ENCODE measurements at regions not wholly inside any gene's neighbourhood (a gene's known extent, or its start where the extent isn't known, plus 50 kb on each side); places are given as distances from the start of the nearest gene placed in this dataset.

DNA sequence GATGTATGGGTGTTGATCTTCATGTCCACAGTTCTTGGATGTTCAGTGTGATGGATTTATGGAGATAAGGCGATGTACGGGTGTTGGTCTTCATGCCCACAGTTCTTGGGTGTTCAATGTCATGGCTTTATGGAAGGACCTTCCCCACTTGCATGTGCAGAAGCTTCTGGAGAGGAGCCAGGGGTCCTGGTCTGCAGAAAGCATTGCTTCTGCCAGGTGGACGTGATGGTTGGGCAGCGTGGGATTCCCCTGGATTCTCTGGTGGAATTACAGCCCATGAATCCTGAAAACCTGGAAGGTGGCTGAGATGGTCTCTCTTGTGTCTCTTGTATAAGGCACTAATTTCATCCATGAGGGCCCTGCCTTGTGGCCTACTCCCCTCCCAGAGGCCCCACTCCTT, 183.7 kb upstream of the TCERG1L start:
- intact Hi-C loops (cut with micrococcal nuclease): no loop called here
- no peak overlapping the region for H3K4me3 Mint-ChIP-seq
- no peaks in the 10 kb centered on the region for H3K4me1 Mint-ChIP-seq
- H3K9me3 Mint-ChIP-seq: no peaks in the 10 kb centered on the region
- no peaks in the 10 kb centered on the region for H3K36me3 Mint-ChIP-seq (ENCODE audit: low read depth)
- H3K27ac Mint-ChIP-seq: no peak overlapping the region
- no peak for DNase-seq
- H3K27me3 Mint-ChIP-seq: no peaks in the 10 kb centered on the region

DNA sequence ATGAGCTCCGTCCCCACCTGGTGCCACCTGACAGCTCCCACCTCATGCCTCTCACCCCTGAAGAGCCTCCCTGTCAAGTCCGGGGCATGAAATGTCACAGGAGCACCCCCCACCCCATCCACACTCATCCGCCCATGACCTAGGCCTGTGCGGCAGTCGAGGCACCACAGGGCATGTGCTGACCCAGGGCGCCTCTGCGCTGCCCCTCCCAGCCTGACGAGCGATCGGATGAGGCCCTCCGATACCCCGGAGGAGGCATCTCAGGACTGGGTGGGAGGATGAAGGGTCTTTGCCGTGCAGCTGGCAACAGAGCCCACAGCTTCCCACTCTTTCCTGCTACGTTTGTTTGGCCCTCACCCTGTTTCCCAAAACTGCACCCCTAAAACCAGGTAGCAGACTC, 184.4 kb upstream of the TCERG1L start:
- intact Hi-C loops (cut with micrococcal nuclease): no loop called here
- no peaks in the 10 kb centered on the region for H3K9me3 Mint-ChIP-seq
- no peaks in the 10 kb centered on the region for H3K4me1 Mint-ChIP-seq
- no peaks in the 10 kb centered on the region for H3K36me3 Mint-ChIP-seq (ENCODE audit: low read depth)
- no peak for DNase-seq
- H3K27ac Mint-ChIP-seq: no peak overlapping the region
- H3K27me3 Mint-ChIP-seq: no peaks in the 10 kb centered on the region
- no peak overlapping the region for H3K4me3 Mint-ChIP-seq

DNA sequence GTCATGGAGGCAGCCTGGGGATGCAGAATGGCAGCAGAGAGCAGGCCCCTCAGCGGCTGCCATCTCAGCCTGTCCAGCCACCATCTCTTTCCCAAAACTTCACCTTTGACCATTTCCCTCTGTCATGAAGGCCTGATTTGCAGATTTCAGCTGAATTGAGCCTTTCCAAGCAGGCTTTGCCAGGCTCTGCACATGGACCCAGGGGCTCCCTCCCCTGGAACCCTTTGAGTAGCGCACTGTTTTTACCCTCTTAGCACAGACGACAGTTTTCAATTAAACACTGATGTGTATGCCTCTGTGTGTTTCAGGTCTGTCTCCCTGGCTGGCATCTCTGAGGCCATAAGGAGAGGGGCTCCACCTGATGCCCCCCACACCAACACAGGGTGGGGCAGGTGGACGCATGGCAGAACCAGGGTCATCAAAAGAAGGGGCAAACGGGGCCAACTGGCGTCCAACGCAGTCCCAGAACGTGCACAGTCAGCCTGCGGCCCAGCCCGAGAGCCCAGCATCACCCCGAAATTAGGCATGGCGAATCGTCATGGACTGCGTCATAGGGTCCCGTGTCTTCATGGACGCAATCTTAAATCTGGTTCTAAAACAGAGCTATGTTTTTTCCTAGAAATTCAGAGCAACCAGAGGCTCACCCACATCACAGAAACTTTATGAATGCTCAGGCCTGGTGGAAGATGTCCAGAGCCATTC, 185.0 kb upstream of the TCERG1L start:
- Mint-ChIP-seq H3K27ac (no peak overlapping the region), H3K36me3 (ENCODE audit: low read depth) (no peaks in the 10 kb centered on the region), H3K27me3 (no peaks in the 10 kb centered on the region), H3K9me3 (no peaks in the 10 kb centered on the region), H3K4me1 (no peaks in the 10 kb centered on the region), H3K4me3 (no peak overlapping the region)
- DNase-seq: no peak
- intact Hi-C loops (cut with micrococcal nuclease): no loop called here

DNA sequence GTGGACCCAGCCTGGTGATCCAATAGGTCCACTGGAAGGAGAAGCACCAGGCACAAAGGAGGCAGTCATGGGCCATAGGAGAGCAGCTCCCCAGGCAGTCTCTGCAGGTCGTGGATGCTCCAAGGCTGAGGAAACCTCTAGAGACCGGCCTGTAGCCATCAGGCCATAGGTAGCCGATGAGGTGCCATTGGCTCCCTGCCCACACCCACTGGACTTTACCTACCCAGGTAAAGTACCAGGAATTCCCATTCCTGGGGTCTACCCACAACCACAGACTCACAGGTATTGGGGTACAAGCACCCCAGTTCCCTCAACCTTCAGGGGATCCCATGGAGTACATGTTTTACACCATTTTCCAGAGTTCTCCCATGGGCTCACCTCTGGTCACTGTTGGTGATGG, 188.0 kb upstream of the TCERG1L start:
- Mint-ChIP-seq H3K27me3 (no peaks in the 10 kb centered on the region), H3K9me3 (peaks cover 8% of the 10 kb centered on the region), H3K36me3 (ENCODE audit: low read depth) (no peaks in the 10 kb centered on the region), H3K4me3 (no peak overlapping the region), H3K27ac (no peak overlapping the region), H3K4me1 (no peaks in the 10 kb centered on the region)
- DNase-seq: no peak
- intact Hi-C loops (cut with micrococcal nuclease): no loop called here

DNA sequence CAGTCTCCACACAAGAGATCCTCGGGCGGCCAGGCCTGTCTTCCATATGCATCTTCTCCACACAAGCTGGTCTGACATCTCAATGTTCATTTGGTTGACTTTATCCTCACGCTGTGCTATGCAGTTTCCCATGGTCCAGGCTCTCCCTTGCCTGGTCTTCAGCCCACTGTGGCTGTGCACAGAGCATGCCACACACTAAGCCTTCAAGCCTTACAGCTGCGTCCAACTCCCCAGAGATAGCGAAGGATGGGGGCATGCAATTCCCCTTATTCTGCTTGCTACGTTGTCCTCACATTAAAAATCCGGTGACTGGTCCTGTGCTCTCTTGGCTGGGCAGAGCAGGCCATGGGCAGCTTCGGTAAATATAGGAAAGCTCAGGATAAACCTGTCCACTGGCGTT, 188.7 kb upstream of the TCERG1L start:
- intact Hi-C loops (cut with micrococcal nuclease): no loop called here
- H3K4me1 Mint-ChIP-seq: no peaks in the 10 kb centered on the region
- no peak for DNase-seq
- H3K27me3 Mint-ChIP-seq: no peaks in the 10 kb centered on the region
- no peak overlapping the region for H3K4me3 Mint-ChIP-seq
- no peaks in the 10 kb centered on the region for H3K36me3 Mint-ChIP-seq (ENCODE audit: low read depth)
- peaks cover 8% of the 10 kb centered on the region for H3K9me3 Mint-ChIP-seq
- H3K27ac Mint-ChIP-seq: no peak overlapping the region

DNA sequence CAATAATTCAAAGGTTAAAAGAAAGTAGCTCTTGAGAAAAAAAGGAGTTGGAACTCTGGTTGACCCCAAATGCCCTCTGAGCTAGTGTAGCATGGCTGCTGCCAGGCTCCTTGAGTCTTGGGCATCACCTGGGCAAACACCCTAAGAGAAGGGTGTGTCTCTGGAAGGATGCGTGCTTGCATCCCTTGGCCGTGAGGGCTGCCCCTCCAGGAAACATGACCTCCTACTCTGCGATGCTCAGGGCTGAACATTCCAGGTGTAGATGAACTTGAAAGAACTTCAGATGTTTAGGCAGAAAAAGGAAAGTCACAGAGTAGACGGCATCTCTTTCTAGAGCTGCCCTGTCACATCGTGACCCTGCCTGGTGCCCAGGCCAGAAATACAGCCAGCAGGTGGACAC, 189.4 kb upstream of the TCERG1L start:
- Mint-ChIP-seq H3K9me3 (peaks cover 8% of the 10 kb centered on the region), H3K4me1 (no peaks in the 10 kb centered on the region), H3K27me3 (no peaks in the 10 kb centered on the region), H3K36me3 (ENCODE audit: low read depth) (no peaks in the 10 kb centered on the region), H3K27ac (no peak overlapping the region), H3K4me3 (no peak overlapping the region)
- intact Hi-C loops (cut with micrococcal nuclease): no loop called here
- DNase-seq: no peak

DNA sequence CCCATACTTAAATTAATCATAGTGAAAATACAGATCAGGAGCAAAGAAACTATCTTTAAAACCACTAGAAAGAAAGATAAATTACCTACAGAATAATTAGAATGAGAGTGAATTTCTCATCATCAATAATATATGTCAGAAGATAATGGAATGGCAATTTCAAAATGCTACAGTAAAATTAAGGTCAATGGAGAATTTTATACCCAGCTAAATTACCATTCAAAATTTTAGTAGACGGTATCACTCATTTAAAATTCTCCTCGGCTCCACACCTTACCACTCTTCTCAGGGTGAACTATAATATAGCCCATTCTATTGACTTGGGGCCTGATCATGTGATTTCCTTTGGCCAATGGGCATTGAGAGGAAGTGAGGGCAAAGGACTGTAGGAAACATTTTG, 192.5 kb upstream of the TCERG1L start:
- intact Hi-C loops (cut with micrococcal nuclease): no loop called here
- Mint-ChIP-seq H3K36me3 (ENCODE audit: low read depth) (no peaks in the 10 kb centered on the region), H3K27ac (no peak overlapping the region)

DNA sequence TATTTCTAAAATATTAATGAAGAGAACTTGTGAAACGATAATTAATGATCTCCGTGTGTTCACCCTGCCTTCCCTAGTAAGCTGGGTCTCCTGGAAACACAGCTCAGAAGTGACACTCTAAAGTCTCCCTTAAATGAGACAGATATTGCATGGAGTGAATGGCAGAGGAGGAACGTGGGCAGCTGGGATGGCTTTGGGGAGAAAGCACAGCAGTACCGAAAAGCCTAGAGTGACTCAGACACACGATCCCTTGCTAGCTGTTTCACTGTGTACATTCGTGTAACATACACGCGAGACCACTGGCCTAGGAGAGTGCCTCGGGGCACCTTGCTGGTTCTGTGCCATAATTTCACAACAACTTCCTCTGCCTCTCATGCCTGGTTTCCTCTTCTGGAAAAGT, 199.9 kb upstream of the TCERG1L start:
- no peaks in the 10 kb centered on the region for H3K27me3 Mint-ChIP-seq
- H3K36me3 Mint-ChIP-seq (ENCODE audit: low read depth): no peaks in the 10 kb centered on the region
- peaks cover 8% of the 10 kb centered on the region for H3K9me3 Mint-ChIP-seq
- no peaks in the 10 kb centered on the region for H3K4me1 Mint-ChIP-seq
- intact Hi-C loops (cut with micrococcal nuclease): no loop called here
- no peak overlapping the region for H3K4me3 Mint-ChIP-seq
- no peak for DNase-seq
- no peak overlapping the region for H3K27ac Mint-ChIP-seq

More for the DNA sequence above, 192.5 kb upstream of the TCERG1L start:
- Mint-ChIP-seq H3K4me3 (no peak overlapping the region), H3K4me1 (no peaks in the 10 kb centered on the region), H3K27me3 (no peaks in the 10 kb centered on the region), H3K9me3 (peaks cover 16% of the 10 kb centered on the region)
- no peak for DNase-seq

DNA sequence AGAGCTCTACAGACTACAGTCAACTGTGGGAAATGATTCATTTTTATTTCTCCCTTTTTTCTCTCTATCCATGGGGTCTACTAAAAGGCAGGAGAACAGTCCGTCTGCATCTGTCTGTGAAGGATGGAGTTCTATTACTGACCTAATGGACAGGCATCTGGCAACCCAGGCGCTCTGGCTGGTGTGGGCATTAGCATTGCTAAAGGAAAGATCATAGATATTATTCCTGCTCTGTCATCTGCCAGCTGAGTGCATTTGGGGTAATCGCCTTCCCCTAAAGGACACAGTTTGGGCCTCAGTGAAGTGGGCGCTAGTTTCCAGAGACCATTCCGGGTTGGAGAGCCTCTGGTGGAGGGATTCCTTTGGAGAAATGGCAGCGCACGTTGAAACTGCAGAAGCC, 201.3 kb upstream of the TCERG1L start:
- Mint-ChIP-seq H3K27ac (no peak overlapping the region), H3K4me1 (no peaks in the 10 kb centered on the region), H3K4me3 (no peak overlapping the region), H3K27me3 (no peaks in the 10 kb centered on the region), H3K36me3 (ENCODE audit: low read depth) (no peaks in the 10 kb centered on the region), H3K9me3 (peaks cover 1% of the 10 kb centered on the region)
- no peak for DNase-seq
- intact Hi-C loops (cut with micrococcal nuclease): no loop called here

DNA sequence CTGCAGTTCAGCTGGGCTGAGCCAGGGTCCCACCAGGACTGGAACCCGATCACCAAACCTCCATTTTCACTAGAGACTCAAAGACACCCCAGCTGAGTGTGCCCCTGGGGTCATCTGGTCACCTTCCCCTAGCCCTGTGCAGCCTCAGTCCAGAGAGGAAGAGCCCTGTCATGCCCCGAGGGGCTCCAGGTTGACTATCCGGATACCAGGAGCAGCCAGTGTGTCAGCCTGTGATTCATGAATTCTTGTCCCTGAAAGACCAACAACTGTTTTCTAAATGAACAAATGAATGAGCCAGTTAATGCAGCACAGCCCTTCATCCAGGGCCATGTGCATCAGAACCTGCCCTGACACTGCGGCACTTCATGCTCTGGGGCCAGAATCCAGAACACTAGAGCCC, 201.9 kb upstream of the TCERG1L start:
- DNase-seq: no peak
- H3K27me3 Mint-ChIP-seq: no peaks in the 10 kb centered on the region
- H3K4me1 Mint-ChIP-seq: no peaks in the 10 kb centered on the region
- no peak overlapping the region for H3K4me3 Mint-ChIP-seq
- no peaks in the 10 kb centered on the region for H3K36me3 Mint-ChIP-seq (ENCODE audit: low read depth)
- H3K9me3 Mint-ChIP-seq: no peaks in the 10 kb centered on the region
- intact Hi-C loops (cut with micrococcal nuclease): no loop called here
- no peak overlapping the region for H3K27ac Mint-ChIP-seq

DNA sequence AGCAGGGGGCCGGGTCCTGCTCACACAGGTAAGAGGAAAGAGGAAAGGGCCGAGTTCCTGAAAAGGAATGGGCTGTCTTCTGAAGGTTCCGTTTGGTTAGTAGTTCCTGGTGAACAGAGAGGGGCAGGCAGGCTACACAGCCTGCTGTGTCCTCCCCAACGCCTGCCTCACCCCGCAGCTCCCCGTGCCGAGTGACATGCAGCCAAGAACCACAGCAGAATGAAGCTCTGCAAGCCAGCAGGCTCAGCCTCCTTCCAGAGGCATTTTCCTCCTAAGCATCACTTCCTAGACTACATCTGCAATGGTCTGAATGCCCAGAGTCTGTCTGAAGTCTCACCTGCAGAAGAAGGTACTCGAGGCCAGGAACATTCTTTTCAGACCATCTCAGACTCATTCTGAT, 202.4 kb upstream of the TCERG1L start:
- Mint-ChIP-seq H3K9me3 (no peaks in the 10 kb centered on the region), H3K27ac (no peak overlapping the region)
- DNase-seq: no peak

DNA sequence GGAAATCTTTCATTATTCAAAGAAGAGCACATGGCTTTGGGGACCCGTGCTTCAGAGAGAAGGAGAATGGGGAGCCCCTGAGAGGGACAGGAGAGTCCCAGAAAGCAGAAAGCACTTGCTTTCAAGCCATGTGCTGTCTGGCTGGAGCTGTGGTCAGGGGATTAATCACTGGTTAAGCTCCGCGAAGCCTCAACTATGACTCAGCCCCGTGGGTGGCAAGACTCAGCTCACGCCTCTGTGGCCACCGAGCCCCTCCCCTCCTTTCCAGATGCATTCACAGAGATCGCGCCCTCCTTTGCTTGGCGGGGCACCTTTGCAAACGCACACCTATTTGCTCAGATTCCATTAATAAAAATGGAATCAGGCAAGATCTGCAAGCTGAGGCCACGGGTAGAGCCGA, 202.9 kb upstream of the TCERG1L start:
- no peak overlapping the region for H3K4me3 Mint-ChIP-seq
- DNase-seq: no peak
- H3K27ac Mint-ChIP-seq: no peak overlapping the region
- H3K27me3 Mint-ChIP-seq: no peaks in the 10 kb centered on the region
- no peaks in the 10 kb centered on the region for H3K36me3 Mint-ChIP-seq (ENCODE audit: low read depth)
- no peaks in the 10 kb centered on the region for H3K9me3 Mint-ChIP-seq
- H3K4me1 Mint-ChIP-seq: no peaks in the 10 kb centered on the region
- intact Hi-C loops (cut with micrococcal nuclease): no loop called here

More for the DNA sequence above, 202.4 kb upstream of the TCERG1L start:
- H3K27me3 Mint-ChIP-seq: no peaks in the 10 kb centered on the region
- no peaks in the 10 kb centered on the region for H3K36me3 Mint-ChIP-seq (ENCODE audit: low read depth)
- intact Hi-C loops (cut with micrococcal nuclease): no loop called here
- H3K4me1 Mint-ChIP-seq: no peaks in the 10 kb centered on the region
- H3K4me3 Mint-ChIP-seq: no peak overlapping the region

DNA sequence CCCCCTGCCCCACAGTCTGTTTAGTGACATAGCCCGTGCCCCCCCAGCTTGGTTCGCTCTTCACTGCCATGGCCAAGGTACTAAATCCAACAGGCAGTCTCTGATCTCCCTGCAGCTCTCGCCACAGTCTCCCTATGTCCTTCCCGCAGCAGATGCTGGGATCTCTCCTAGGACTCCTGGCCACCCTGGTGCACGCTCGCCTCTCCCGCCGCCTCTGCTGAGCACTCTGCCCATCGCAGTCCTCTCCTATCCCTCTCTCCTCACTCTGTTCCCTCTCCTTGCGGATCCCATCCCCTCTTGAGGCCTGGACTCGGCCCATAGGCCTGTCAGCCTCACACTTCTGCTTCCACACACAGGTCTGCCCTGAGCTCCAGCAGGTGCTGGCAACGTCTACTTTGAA, 204.8 kb upstream of the TCERG1L start:
- Mint-ChIP-seq H3K36me3 (ENCODE audit: low read depth) (no peaks in the 10 kb centered on the region), H3K27me3 (no peaks in the 10 kb centered on the region), H3K4me3 (no peak overlapping the region), H3K4me1 (no peaks in the 10 kb centered on the region), H3K9me3 (no peaks in the 10 kb centered on the region), H3K27ac (no peak overlapping the region)
- DNase-seq: no peak
- intact Hi-C loops (cut with micrococcal nuclease): no loop called here

DNA sequence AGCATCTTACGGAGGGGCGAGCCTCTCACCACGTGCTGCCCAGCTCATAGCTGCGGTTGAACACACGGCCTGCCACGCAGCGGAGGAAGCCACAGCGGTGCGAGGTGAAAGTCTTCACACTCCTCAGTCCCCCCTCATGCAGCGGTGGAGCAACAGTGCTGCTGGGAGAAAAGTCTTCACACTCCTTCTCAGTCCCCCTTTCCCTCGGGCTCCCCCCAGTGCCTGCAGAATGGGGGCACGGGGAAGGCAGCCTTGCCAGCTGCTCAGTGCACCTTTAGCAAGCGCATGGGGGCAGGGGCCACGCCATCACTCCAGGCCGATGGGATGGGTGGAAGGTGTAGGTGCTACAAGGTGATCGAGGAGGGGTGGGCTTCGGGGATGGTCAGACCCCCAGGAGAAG, 206.3 kb upstream of the TCERG1L start:
- no peak overlapping the region for H3K27ac Mint-ChIP-seq
- no peaks in the 10 kb centered on the region for H3K36me3 Mint-ChIP-seq (ENCODE audit: low read depth)
- DNase-seq: no peak
- no peaks in the 10 kb centered on the region for H3K4me1 Mint-ChIP-seq
- no peaks in the 10 kb centered on the region for H3K27me3 Mint-ChIP-seq
- H3K9me3 Mint-ChIP-seq: no peaks in the 10 kb centered on the region
- intact Hi-C loops (cut with micrococcal nuclease): no loop called here
- H3K4me3 Mint-ChIP-seq: no peak overlapping the region
